T-helper 2 cell (primary cell): ENCODE measurements at regions not wholly inside any gene's neighbourhood (a gene's known extent, or its start where the extent isn't known, plus 50 kb on each side); places are given as distances from the start of the nearest gene placed in this dataset.
"Not testable (repeated sequence)": the region's sequence is repeated elsewhere in the genome, so short reads cannot be mapped to it uniquely, and the experiment has no call there.

Experiments used
- DNase-seq, 5 experiments: peaks; one replicate each; pipeline versions ENCODE4 v3.0.0 to v3.0.0-alpha.2; 2012 to 2022

DNA sequence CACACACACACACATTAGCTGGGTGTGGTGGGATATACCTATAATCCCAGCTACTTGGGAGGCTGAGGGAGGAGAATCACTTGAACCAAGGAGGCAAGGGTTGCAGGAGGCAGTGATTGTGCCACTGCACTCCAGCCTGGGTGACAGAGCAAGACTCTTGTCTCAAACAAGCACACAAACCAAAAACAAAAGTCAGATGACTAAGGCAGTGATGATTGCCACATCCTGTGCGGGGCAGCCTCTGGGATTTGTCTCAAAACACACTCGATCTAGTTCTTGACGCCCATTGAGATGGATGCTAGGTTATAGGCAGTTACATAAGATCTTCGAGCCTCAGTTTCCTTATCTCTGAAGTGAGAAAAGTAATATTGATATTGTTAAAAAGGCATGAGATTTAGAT is 57.8 kb upstream of the NBPF8 start:
- DNase-seq: peak in 4 of 5 experiments; percentile 26 to 91 (median 56)

DNA sequence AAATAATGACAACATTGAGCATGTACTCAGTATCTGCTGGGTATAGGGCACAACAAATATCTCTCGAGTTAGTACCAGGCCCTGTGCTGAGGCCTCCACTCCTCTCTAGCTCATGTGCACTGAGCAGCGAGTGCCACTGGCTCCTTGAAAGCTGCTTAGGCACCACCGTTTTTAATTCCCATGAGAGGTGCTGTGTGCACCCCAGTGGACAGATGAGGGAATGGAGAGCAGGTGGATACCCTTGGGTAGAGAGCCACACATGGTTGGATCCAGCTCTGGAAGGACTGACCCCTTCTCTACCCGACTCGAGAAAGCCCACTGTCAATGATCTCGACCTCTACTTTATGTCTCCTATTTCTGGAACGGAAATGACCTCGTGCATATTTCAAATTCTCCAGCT is 58.7 kb upstream of the NBPF8 start:
- peak in 1 of 5 experiments; percentile 19 for DNase-seq

GRCh38 chr1:120354618-120355184 is 60.1 kb upstream of the NBPF8 start:
- DNase-seq: peak in 4 of 5 experiments; percentile 18 to 81 (median 52)

GRCh38 chr1:120342231-120343073 is 72.4 kb upstream of the NBPF8 start:
- DNase-seq: peak in 2 of 5 experiments; percentile 9 to 30

DNA sequence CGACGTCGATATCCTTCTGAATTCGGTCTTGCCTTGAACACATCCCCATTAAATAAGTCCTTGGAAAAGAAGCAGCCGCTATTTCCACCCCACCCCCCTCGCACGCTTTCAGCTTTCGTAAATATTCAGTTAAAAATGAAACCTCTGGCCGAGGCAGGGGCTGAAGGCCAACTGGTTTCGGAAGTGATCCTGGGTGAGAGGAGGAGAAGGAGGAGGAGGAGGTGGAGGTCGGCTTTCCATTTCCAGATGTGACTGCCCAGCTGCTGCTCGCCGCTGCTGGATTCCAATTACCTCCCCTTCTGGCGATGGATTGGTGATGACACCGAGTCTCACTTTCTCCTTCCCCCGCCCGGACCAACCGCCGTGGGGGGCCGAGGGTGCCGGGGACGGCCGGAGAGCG is 73.1 kb upstream of the NBPF8 start:
- DNase-seq: peak in 2 of 5 experiments; percentile 4 to 15

DNA sequence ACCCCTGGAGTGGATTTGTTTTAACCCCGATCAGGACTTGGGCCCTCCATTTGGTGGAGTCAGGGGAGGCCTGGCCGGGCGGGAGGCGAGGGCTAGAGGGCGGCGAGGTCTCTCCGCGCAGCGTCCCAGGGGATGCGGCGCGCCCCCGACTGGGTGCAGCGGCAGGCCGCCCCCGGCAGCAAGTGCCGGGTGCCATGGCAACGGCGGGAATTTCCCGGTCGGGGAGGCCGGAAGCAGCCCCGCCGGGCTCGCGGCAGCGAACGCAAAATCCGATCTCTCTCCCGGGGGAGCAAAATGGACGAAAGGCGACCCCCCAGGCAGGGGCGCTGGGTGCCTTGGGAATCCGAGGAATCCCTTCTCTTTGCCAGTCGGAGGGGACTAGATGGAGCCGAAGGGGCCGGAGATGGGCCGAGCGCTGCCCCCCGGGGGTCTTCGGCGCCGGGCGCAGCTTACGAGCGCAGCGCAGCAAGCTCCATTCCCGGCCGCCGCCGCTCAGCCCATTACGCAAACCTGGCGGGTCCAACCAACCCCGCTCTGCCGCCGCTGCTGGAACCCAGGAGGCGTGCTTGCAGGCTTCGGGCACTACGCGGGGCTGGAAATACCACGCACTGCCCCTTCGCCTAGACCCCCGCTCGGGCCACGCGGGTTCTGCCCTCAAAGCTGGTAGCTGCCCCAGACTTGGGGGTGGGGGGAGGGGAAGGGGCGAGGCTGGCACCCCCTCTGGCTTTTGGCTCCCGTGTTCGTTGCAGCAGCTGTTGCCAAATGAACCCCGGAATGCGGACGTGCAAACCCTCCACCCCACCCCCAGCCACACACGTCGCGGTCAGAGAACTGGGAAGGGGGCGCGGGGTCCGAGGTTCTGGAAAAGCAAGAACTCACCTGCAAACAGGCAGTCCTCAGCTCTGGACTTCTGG is 73.7 kb upstream of the NBPF8 start:
- DNase-seq: peak in 4 of 5 experiments; percentile 22 to 85 (median 48)

DNA sequence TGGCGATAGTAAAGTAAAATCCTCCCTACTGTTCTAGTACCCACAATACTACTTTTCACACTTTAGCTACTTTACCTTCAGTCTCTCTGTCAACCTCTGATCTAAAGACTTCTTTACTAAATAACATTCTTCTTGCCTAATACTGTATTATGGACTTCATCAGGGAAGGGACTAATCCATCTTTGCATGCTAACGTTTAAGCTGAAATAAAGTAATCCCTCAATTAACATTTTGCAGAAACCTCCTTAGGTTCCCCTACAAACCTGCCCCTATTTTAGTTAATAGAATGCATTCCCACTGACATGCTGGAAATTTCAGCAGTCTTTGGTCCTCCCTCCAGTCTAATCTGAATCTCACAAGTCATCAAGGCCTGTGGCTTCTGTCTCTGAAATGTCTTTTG is 99.1 kb upstream of the NBPF8 start:
- not testable (repeated sequence) for DNase-seq

- not testable (repeated sequence) for DNase-seq
These were observed 102.9 kb upstream of the NBPF8 start for GRCh38 chr1:120311930-120312329.

- not testable (repeated sequence) for DNase-seq
These were observed 105.8 kb upstream of the NBPF8 start for GRCh38 chr1:120308940-120309578.

- not testable (repeated sequence) for DNase-seq
These were observed 109.8 kb upstream of the NBPF8 start for GRCh38 chr1:120305046-120305445.

GRCh38 chr1:120304341-120304740 is 110.5 kb upstream of the NBPF8 start:
- DNase-seq: not testable (repeated sequence)

DNA sequence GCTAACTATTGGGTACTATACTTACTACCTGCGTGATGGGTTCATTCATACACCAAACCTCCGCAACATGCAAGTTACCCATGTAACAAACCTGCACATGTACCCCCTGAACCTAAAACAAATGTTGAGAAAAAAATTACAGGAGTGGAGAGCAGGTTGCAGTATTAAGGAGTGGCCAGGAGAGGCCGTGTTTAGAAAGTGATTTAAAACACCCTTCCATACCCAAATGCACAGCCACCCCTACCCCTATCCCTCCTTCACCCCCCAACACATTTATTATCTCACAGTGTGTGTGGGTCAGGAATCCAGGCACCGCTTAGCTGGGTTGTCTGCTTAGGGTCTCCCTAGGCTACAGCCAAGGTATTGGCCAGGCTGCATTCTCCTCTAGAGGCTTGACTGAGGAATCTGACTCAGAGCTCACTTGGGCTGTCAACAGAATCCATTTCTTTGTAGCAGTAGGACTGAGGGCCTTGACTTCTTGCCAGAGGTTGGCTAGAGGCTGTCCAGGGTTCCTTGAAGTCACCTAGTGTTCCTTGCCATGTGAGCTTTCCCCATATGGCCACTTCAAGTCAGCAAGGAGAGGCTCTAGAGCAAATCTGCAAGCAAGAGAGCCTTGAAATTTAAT is 115.3 kb upstream of the NBPF8 start:
- DNase-seq: not testable (repeated sequence)

- DNase-seq: not testable (repeated sequence)
These were observed 116.3 kb upstream of the NBPF8 start for GRCh38 chr1:120298487-120298886.

GRCh38 chr1:120297345-120297953 is 117.4 kb upstream of the NBPF8 start:
- DNase-seq: not testable (repeated sequence)

DNA sequence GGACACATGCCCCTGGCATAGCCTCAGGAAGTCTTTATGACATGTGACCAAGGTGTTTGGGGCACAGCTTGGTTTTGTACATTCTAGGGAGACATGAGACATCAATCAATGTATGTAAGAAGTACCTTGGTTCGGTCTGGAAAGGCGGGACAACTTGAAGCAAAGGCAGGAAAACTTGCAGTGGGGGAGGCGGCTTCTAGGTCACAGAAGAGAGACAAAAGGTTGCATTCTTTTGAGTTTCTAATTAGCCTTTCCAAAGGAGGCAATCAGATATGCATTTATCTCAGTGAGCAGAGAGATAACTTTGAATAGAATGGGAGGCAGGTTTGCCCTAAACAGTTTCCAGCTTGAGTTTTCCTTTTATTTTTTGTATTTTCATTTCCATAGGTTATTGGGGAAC is 113.8 kb upstream of the SEC22B start:
- not testable (repeated sequence) for DNase-seq

DNA sequence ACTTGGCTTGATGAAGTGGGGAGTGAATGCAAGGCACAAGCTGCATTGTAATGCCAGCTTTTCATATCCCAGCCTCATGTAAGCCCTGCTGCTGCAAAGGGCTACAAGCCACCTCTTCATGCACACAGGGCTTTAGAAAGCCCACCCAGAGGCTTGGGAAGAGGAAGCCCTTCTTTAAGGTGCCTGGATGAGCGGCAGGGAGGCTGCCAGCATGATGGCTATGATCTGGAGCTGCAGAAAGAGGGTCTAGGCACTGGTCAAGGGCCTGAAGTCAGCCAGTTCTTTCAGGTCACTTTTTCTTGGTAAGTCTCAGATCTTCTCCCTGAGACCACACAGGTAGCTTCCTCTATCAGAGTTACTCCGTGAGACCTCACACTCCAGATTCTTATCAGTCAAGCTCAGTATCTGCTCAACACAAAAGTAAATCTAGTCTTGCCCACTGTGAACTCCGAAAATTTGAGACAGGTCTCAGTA is 113.3 kb upstream of the SEC22B start:
- DNase-seq: not testable (repeated sequence)

- not testable (repeated sequence) for DNase-seq
These were observed 112.7 kb upstream of the SEC22B start for GRCh38 chr1:120288814-120289600.

GRCh38 chr1:120288167-120288566 is 111.8 kb upstream of the SEC22B start:
- not testable (repeated sequence) for DNase-seq

DNA sequence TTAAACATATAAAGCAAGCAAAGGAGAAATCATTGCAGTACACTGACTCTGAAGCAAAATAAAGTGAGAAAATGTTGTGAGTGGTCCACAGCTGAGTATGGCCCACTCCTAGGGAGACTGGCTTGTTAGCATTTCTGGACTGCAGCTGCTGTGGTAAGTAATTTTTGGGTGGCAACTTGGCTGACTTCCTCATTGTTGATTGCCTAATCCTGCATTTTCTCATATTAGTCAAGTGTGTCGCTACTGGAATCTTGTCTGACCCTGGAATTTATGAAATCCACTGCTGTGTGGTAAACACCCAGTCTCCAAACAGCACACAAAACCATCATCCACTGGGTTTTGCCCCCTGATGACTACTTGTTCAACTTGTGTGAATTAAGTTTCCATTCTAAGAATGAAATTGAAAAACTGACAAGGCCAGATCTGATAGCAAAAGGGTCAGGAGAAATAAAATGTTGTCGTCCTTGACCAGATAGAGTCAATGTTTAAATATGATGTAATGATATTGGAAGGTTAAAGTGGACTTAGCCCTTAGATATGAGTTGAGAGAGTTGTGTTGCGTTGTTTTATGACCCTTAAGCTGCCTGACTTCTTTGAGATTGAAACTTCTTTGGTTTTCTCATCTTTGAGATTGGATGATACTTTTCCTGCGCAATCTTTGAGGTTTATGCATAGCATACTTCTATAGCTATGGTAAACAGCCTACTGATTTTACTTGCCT is 106.6 kb upstream of the SEC22B start:
- not testable (repeated sequence) for DNase-seq

GRCh38 chr1:120278259-120278610 is 101.9 kb upstream of the SEC22B start:
- not testable (repeated sequence) for DNase-seq
